ENCODE measurements at regions not wholly inside any gene's neighbourhood (a gene's known extent, or its start where the extent isn't known, plus 50 kb on each side); places are given as distances from the start of the nearest gene placed in this dataset.

- H3K9me2 ChIP-seq (replicated peaks; ENCODE audit: low read length): no peaks in the 10 kb centered on the region
- no peak overlapping the region for H3K27ac ChIP-seq (ENCODE audit: low read length)
- intact Hi-C loops (cut with micrococcal nuclease): no loop called here
- no peaks in the 10 kb centered on the region for H4K20me1 ChIP-seq (ENCODE audit: low read length)
- no TSS peak for BruUV-seq (replicated peaks)
- ATAC-seq (no peak), DNase-seq (no peak)
- no peaks in the 10 kb centered on the region for H3K36me3 ChIP-seq (ENCODE audit: low read depth, low read length)
- CTCF ChIA-PET: no interaction called here
- H2AFZ ChIP-seq (ENCODE audit: low read length): no peak overlapping the region
- no peaks in the 10 kb centered on the region for H3F3A ChIP-seq (ENCODE audit: low read length, unreplicated experiment)
- POLR2A ChIA-PET (ENCODE audit: unreplicated experiment): no interaction called here
- H3K4me1 ChIP-seq (ENCODE audit: insufficient read depth, low read length): no peaks in the 10 kb centered on the region
- H3K9me3 ChIP-seq (ENCODE audit: low read length): no peaks in the 10 kb centered on the region
- no peaks in the 10 kb centered on the region for H3K79me2 ChIP-seq (ENCODE audit: low read length)
- TF ChIP-seq EZH2phosphoT487 (IDR thresholded peaks at IDR 0.05; ENCODE audit: borderline replicate concordance, low read length) (no peak), EZH2 (IDR thresholded peaks at IDR 0.05; ENCODE audit: low read length, unreplicated experiment) (no peak)
- no peaks in the 10 kb centered on the region for H3K27me3 ChIP-seq (ENCODE audit: low read length)
- no peak overlapping the region for H3K4me3 ChIP-seq (ENCODE audit: low read length)
- no peak overlapping the region for H3K9ac ChIP-seq (ENCODE audit: low read length)
- H3K4me2 ChIP-seq (ENCODE audit: low read length): no peak overlapping the region
Measured at GRCh38 chr16:50450957-50451356, 82.2 kb upstream of the BRD7 start.

- TF ChIP-seq EZH2 (IDR thresholded peaks at IDR 0.05; ENCODE audit: low read length, unreplicated experiment) (no peak), EZH2phosphoT487 (IDR thresholded peaks at IDR 0.05; ENCODE audit: borderline replicate concordance, low read length) (no peak), CTCF (conservative IDR thresholded peaks at IDR 0.05; ENCODE audit: low read depth, low read length) (no peak)
Measured at GRCh38 chr16:50449800-50450199, 81.0 kb upstream of the BRD7 start.

GRCh38 chr16:50448981-50449380 is 80.2 kb upstream of the BRD7 start:
- Histone ChIP-seq H3K36me3 (ENCODE audit: low read depth, low read length) (no peaks in the 10 kb centered on the region), H3K9me3 (ENCODE audit: low read length) (no peaks in the 10 kb centered on the region), H3K4me3 (ENCODE audit: low read length) (no peak overlapping the region), H3K9ac (ENCODE audit: low read length) (no peak overlapping the region), H3K9me2 (replicated peaks; ENCODE audit: low read length) (no peaks in the 10 kb centered on the region), H3K27ac (ENCODE audit: low read length) (no peak overlapping the region), H2AFZ (ENCODE audit: low read length) (no peak overlapping the region), H3K27me3 (ENCODE audit: low read length) (no peaks in the 10 kb centered on the region), H4K20me1 (ENCODE audit: low read length) (no peaks in the 10 kb centered on the region), H3F3A (ENCODE audit: low read length, unreplicated experiment) (no peaks in the 10 kb centered on the region), H3K4me1 (ENCODE audit: insufficient read depth, low read length) (no peaks in the 10 kb centered on the region), H3K79me2 (ENCODE audit: low read length) (no peaks in the 10 kb centered on the region), H3K4me2 (ENCODE audit: low read length) (no peak overlapping the region)
- no TSS peak for BruUV-seq (replicated peaks)
- ATAC-seq (no peak), DNase-seq (no peak)
- intact Hi-C loops (cut with micrococcal nuclease): no loop called here
- ChIA-PET POLR2A (ENCODE audit: unreplicated experiment) (no interaction called here), CTCF (interaction anchor here (0.7 kb wide), 1 partner anchor 76 kb away, joined by 3 read pairs; no protein-coding TSS in a partner anchor)
- no peak for TF ChIP-seq CTCF (conservative IDR thresholded peaks at IDR 0.05; ENCODE audit: low read depth, low read length)
- TF ChIP-seq EZH2phosphoT487 (IDR thresholded peaks at IDR 0.05; ENCODE audit: borderline replicate concordance, low read length): no peak
- TF ChIP-seq EZH2 (IDR thresholded peaks at IDR 0.05; ENCODE audit: low read length, unreplicated experiment): no peak

More at GRCh38 chr16:50449800-50450199, 81.0 kb upstream of the BRD7 start:
- Histone ChIP-seq H4K20me1 (ENCODE audit: low read length) (no peaks in the 10 kb centered on the region), H3K9me3 (ENCODE audit: low read length) (no peaks in the 10 kb centered on the region), H3K4me1 (ENCODE audit: insufficient read depth, low read length) (no peaks in the 10 kb centered on the region), H3K9ac (ENCODE audit: low read length) (no peak overlapping the region), H2AFZ (ENCODE audit: low read length) (no peak overlapping the region), H3K27me3 (ENCODE audit: low read length) (no peaks in the 10 kb centered on the region), H3K4me3 (ENCODE audit: low read length) (no peak overlapping the region), H3K79me2 (ENCODE audit: low read length) (no peaks in the 10 kb centered on the region), H3K36me3 (ENCODE audit: low read depth, low read length) (no peaks in the 10 kb centered on the region), H3F3A (ENCODE audit: low read length, unreplicated experiment) (no peaks in the 10 kb centered on the region), H3K4me2 (ENCODE audit: low read length) (no peak overlapping the region), H3K27ac (ENCODE audit: low read length) (no peak overlapping the region), H3K9me2 (replicated peaks; ENCODE audit: low read length) (no peaks in the 10 kb centered on the region)
- no TSS peak for BruUV-seq (replicated peaks)
- POLR2A ChIA-PET (ENCODE audit: unreplicated experiment): no interaction called here
- ATAC-seq: no peak
- intact Hi-C loops (cut with micrococcal nuclease): no loop called here
- DNase-seq: no peak
- CTCF ChIA-PET: no interaction called here
